Stomach (tissue), 8 donors: ENCODE measurements at regions not wholly inside any gene's neighbourhood (a gene's known extent, or its start where the extent isn't known, plus 50 kb on each side); places are given as distances from the start of the nearest gene placed in this dataset.

Experiments used
- DNase-seq, 2 donors: peaks; one replicate each; pipeline versions ENCODE4 v3.0.0 to v3.0.0-alpha.2; 2013 to 2019
- H3K27ac ChIP-seq, 5 donors: fragments of 200-600 bp in 4 of 5; sonication (generic) in 4 of 5; one replicate each; pipeline ENCODE4 v1.5.1; 2013 to 2019; ENCODE audit warnings: mild to moderate bottlenecking in 1 of 5, moderate library complexity in 1 of 5
- H3K27me3 ChIP-seq, 3 donors: fragments of 200-600 bp; sonication (generic); one replicate each; pipeline ENCODE4 v1.5.1; 2017 to 2019; ENCODE audit warnings: mixed run types in 1 of 3
- H3K36me3 ChIP-seq, 4 donors: fragments of 200-600 bp; sonication (generic); 1 replicate in 3 of 4; 2 replicates in 1 of 4; pipeline ENCODE4 v1.5.1; 2016 to 2019
- H3K4me1 ChIP-seq, 4 donors: fragments of 200-600 bp; sonication (generic); one replicate each; pipeline ENCODE4 v1.5.1; 2016 to 2019
- H3K4me3 ChIP-seq, 4 donors: fragments of 200-600 bp; sonication (generic) in 3 of 4; one replicate each; pipeline ENCODE4 v1.5.1; 2016 to 2019; ENCODE audit warnings: mild to moderate bottlenecking in 1 of 4
- H3K9me3 ChIP-seq, 4 donors: fragments of 200-600 bp; sonication (generic); one replicate each; pipeline ENCODE4 v1.5.1; 2016 to 2019
- EP300 ChIP-seq: sonication (generic); formaldehyde crosslinking; IDR thresholded peaks from one replicate; pipeline ENCODE4 v1.6.1; 2017; ENCODE audit warnings: antibody characterized with exemption
- POLR2A ChIP-seq, 4 donors: fragments of 450-650 bp; IDR thresholded peaks; one replicate each; pipeline ENCODE4 v1.6.1; 2016; ENCODE audit warnings: antibody characterized with exemption in 4 of 4, control low read depth in 2 of 4, mild to moderate bottlenecking in 1 of 4, moderate library complexity in 1 of 4
- POLR2AphosphoS5 ChIP-seq, 3 donors: sonication (generic); formaldehyde crosslinking; IDR thresholded peaks; one replicate each; pipeline ENCODE4 v1.6.1; 2016; ENCODE audit warnings: antibody characterized with exemption in 3 of 3
- WGBS, 5 donors: extraction: QIAGEN DNeasy Blood & Tissue Kit in 3 of 5; methylation state at CpG; one replicate each; pipeline versions ENCODE4 v1.1.5 to v1.1.7; 2013 to 2018; 5-methylcytosine and 5-hydroxymethylcytosine counted together
- intact Hi-C: fragments of 100-400 bp; cut with DNase I; formaldehyde crosslinking; loops from one replicate; pipeline ENCODE4 v1.15.1; 2023; ENCODE audit warnings: low total_unique reads
- TF ChIP-seq, protein P1 (sequence below), 7 experiments: fragments of 450-650 bp in 4 of 7; fragments of 200-600 bp in 3 of 7; sonication (generic) in 3 of 7; IDR thresholded peaks; one replicate each; pipeline ENCODE4 v1.5.1; 2016 to 2019; ENCODE audit warnings: antibody characterized with exemption in 7 of 7, control low read depth in 2 of 7, mild to moderate bottlenecking in 1 of 7
- donor health status: healthy with polysubstance abuse.
- donor health status: Bipolar disorder and iron deficiency.
- donor health status: healthy.

DNA sequence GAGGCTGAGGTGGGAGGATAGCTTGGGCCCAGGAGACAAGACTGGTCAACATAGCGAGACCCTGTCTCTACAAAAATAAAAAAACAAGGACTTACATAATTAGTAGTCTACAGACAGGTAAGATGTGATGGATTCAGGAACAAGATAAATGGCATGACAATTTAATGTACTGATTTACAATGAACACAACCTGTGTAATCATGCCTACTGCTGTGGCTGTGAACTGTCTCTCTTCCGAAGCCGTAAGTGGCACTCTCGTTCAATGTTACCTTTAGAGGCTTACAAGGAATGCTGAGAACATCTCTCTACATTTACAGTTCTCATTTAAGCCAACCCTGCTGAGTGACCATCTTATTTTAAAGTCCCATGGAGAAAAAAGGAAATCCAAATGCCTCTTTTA is 134.8 kb upstream of the PRDM1 start:
- Histone ChIP-seq H3K4me1 (no peaks in the 10 kb centered on the region), H3K27ac (no peak overlapping the region), H3K27me3 (peaks cover 0 to 3% (median 0%) of the 10 kb centered on the region in 3 donors), H3K9me3 (no peaks in the 10 kb centered on the region), H3K4me3 (no peak overlapping the region), H3K36me3 (no peaks in the 10 kb centered on the region)
- intact Hi-C loops = no loop called here
- TF ChIP-seq EP300 = no peak
- TF ChIP-seq, protein P1, sequence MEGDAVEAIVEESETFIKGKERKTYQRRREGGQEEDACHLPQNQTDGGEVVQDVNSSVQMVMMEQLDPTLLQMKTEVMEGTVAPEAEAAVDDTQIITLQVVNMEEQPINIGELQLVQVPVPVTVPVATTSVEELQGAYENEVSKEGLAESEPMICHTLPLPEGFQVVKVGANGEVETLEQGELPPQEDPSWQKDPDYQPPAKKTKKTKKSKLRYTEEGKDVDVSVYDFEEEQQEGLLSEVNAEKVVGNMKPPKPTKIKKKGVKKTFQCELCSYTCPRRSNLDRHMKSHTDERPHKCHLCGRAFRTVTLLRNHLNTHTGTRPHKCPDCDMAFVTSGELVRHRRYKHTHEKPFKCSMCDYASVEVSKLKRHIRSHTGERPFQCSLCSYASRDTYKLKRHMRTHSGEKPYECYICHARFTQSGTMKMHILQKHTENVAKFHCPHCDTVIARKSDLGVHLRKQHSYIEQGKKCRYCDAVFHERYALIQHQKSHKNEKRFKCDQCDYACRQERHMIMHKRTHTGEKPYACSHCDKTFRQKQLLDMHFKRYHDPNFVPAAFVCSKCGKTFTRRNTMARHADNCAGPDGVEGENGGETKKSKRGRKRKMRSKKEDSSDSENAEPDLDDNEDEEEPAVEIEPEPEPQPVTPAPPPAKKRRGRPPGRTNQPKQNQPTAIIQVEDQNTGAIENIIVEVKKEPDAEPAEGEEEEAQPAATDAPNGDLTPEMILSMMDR (IDR thresholded peaks at IDR 0.05) = no peak
- TF ChIP-seq POLR2AphosphoS5 (IDR thresholded peaks at IDR 0.05) = no peak
- WGBS, 5 donors = 89 to 99% (median 96%) methylated on average over 4 of the region's 4 CpGs
- no peak for DNase-seq

DNA sequence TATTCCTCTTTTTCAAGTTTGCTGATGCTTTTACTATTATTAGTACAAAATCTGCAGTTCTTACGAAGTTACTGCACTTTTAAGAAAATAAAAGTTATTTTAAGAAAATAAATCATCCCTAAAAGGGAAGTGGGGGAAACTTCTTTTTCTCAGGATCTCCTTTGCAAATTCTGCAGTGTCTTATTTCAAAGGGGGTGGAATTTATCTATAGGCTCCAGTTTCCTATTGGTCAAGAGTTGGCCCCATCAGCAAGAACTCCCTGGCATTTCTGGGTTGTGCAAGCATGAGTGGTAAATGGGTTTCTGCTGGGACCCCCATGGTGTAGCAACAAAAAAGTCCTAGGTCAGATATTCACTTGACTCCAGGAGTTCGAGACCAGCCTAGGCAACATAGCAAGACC is 136.3 kb upstream of the PRDM1 start:
- no peaks in the 10 kb centered on the region for H3K4me1 ChIP-seq
- no peaks in the 10 kb centered on the region for H3K9me3 ChIP-seq
- H3K36me3 ChIP-seq = no peaks in the 10 kb centered on the region
- no peaks in the 10 kb centered on the region for H3K27me3 ChIP-seq
- H3K27ac ChIP-seq = no peak overlapping the region
- no peak overlapping the region for H3K4me3 ChIP-seq
- DNase-seq = no peak
- WGBS, 5 donors = 77 to 90% (median 84%) methylated on average over 2 of the region's 2 CpGs
- intact Hi-C loops = no loop called here
- TF ChIP-seq POLR2A (IDR thresholded peaks at IDR 0.05) = no peak

DNA sequence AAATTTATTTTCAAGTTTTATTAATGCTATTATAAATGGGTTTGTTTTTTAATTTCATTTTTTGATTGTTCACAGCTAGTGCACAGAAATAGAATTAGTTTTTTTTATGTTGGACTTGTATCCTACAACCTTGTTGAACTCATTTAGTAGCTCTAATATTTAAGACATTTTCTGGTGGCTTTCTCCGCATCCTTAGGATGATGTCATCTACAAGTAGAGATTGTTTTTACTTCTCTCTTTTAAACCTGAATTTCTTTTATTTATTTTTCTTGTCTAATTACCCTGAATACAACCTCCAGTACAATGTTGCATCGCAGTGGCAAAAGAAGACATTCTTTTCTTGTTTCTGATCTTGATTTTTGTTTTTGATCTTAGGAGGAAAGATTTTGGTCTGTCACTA is 142.6 kb upstream of the PRDM1 start:
- DNase-seq = no peak
- no peaks in the 10 kb centered on the region for H3K27me3 ChIP-seq
- H3K4me3 ChIP-seq = no peak overlapping the region
- intact Hi-C loops = no loop called here
- no peaks in the 10 kb centered on the region for H3K4me1 ChIP-seq
- TF ChIP-seq EP300 = no peak
- no peak for TF ChIP-seq POLR2AphosphoS5 (IDR thresholded peaks at IDR 0.05)
- TF ChIP-seq, protein P1 (IDR thresholded peaks at IDR 0.05) = no peak
- no peak for TF ChIP-seq POLR2A (IDR thresholded peaks at IDR 0.05)
- no peaks in the 10 kb centered on the region for H3K9me3 ChIP-seq
- H3K36me3 ChIP-seq = no peaks in the 10 kb centered on the region
- WGBS, 5 donors = 85 to 88% (median 86%) methylated on average over 2 of the region's 2 CpGs
- no peak overlapping the region for H3K27ac ChIP-seq

DNA sequence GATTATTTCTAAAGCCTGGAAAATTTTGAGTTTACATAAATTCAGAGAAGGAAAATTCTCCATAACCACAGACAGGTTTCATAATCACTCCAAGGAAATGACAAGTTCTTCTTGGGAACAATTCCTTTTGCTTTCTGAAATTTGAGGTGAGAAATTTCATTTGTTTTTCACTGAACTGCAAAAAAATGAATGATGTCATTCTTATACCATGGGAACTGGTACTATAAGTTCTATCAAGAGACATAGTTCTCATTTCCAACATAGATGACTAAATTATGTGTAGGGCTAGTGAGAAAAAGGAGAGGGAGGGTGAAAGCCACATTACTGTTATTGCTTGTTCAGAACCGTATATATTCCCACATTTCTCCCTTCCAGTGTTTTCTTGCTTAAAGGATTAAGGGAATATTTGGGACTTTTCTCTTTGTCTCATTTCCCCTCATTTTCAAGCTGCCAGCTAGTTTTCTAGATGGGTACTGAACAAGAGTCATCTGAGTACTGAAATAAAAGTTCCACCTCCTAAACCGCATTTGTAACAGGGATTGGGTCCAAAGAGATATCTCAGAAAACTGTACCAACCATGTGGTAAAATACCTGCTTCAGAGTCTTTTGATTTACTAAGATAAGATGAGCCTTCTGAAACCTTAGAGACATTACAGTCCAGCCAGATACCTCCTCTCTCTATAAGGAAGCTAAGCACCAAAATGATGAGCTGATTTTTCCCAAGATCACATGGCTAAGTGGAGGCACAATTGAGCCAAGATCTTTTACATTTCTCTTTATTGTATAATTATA is 144.3 kb upstream of the PRDM1 start:
- no peaks in the 10 kb centered on the region for H3K36me3 ChIP-seq
- intact Hi-C loops = no loop called here
- no peaks in the 10 kb centered on the region for H3K9me3 ChIP-seq

DNA sequence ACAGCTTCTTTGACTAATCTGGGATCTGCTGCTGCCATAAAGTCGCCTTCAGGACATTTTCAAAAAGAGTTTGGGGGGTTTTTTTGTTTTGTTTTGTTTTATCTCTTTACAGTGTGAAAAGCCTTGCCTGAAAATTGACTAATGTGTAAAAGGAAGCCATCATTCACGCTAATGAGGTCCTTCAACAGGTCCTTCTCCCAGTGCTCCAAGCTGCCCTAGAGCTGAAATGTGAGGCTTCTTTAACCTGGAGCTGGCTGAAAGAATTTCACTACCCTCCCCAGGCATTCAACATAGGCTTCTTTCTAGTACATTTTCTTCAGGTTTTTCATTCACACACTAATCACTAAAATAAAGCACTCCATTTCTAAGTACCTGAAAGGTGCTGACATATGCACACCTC is 145.1 kb upstream of the PRDM1 start:
- H3K27ac ChIP-seq = no peak overlapping the region
- 55 to 70% (median 63%) methylated on average over 2 of the region's 2 CpGs for WGBS, 5 donors
- TF ChIP-seq EP300 = no peak
- intact Hi-C loops = no loop called here
- H3K9me3 ChIP-seq = no peaks in the 10 kb centered on the region
- DNase-seq = no peak
- no peaks in the 10 kb centered on the region for H3K4me1 ChIP-seq
- H3K27me3 ChIP-seq = no peaks in the 10 kb centered on the region
- H3K36me3 ChIP-seq = no peaks in the 10 kb centered on the region
- no peak overlapping the region for H3K4me3 ChIP-seq

More for the DNA sequence above, 144.3 kb upstream of the PRDM1 start:
- H3K27ac ChIP-seq = no peak overlapping the region
- TF ChIP-seq, protein P1 (IDR thresholded peaks at IDR 0.05) = no peak
- H3K4me3 ChIP-seq = no peak overlapping the region
- no peaks in the 10 kb centered on the region for H3K27me3 ChIP-seq
- no peak for DNase-seq
- H3K4me1 ChIP-seq = no peaks in the 10 kb centered on the region
- 87 to 95% (median 90%) methylated on average over 2 of the region's 2 CpGs for WGBS, 5 donors
